NCI-H345 treated with DMSO at 0.1 percent for 48 hours (cell line): ENCODE measurements at regions not wholly inside any gene's neighbourhood (a gene's known extent, or its start where the extent isn't known, plus 50 kb on each side); places are given as distances from the start of the nearest gene placed in this dataset.
"Not testable (repeated sequence)": the region's sequence is repeated elsewhere in the genome, so short reads cannot be mapped to it uniquely, and the experiment has no call there.

Experiments used
- DNase-seq: peaks from one replicate; lab custom pipeline; 2025; ENCODE audit not compliant: unreplicated experiment; lab: John Stamatoyannopoulos, UW

DNA sequence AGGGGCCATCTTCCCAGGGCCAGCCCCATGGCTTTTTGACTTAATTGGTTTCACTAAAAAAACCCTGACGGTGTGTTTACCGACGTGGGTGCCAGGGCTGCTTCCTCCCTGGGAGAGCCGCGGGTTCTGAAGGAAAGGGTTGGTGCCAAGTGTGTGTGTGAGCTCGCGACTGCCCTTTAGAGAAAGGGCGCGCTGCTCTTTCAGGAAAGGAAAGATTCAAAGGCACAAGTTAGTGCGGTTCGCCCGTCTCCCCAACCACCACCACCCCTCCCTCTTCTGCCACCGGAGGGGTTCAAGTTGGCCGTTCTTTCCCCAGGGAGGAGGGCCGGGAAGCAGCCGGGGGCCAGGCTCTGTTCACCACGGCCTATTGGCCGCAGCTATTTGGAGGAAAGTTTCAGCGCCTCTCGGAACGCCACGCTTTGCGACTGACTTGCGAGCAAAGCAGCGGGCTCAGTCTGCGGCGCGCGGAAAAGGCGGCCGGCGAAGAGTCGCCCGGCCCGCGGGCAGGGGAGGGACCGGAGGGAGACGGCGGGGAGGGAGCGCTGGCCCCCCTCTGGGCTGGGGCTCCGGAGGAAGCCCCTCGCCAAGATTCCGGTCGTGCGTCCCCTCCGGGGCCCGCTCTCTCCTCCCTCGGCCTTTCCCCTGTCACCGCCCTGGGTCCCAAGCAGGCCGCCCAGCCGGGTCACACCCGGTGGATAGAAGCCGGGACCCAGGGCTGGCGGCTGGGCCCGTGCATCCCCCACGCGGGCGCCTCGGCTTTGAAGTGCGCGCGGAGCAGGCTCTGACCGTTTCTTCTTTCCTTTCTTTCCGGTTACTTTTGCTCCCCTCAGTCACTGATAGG, 165.9 kb upstream of the PPP1R3A start:
- no peak for DNase-seq

DNA sequence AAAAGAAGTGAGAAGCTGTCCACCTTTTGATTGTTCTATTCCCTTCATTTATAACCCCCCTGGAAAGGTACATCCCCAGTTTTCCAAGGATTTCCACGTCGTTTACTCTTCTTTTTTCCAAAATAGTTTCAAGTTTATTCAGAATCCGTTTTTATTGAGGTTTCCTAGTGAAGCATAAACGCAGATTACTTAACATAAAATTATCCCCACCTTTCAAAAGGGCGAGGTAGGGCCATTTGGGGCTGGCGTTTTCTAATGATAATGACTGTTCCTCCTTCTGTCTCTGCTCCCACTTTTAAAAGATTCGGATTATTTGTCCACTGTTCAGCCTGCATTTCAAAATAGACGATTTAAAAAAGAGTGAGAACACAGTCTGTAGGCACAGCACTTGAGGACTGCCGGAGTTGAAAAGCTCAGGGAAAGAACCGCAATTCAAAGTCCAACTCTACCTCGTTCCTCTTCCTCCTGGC, 165.2 kb upstream of the PPP1R3A start:
- no peak for DNase-seq

DNA sequence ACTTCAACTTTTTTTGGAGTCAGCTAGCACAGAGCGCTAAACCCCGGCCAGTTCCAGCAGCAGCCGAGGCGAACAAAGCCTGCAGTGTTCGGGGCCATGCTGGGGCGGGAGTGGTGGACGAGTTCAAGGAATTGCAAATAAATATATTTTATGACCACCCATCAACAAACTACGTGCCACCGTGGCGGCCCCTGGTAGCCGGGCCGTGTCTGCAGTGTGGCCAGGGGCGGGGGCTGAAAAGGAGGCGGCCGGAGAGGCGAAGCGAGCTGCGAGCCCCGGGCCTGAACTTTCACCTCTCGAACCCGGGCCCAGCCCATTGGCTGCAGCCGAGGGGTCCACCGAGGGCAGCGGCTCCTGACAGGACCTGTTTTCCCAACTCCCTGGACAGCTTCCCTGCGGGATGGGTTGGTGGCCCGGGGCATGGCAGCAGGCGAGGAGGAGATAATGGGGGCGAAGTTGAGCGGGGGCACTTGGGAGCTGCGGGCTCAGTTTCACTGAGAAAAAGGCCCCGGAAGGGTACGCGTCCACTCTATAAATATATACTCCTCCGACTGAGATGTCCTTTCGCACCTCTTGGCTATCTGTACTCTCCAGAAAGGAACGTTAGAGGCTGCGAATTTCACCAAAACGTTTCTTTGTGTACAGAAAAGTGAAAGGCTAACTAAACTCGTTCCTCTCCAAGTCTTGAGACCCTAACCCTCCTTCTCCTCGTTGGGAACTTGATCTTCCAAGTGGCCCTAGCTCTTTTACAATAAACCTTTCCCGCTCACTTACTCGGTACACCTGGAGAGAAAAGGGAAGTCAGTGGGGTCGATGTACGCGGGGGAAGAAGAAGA, 164.6 kb upstream of the PPP1R3A start:
- no peak for DNase-seq

- DNase-seq, result no peak
Measured at GRCh38 chr7:114082642-114083165, 163.9 kb upstream of the PPP1R3A start.

- peak; percentile 36 for DNase-seq
Measured at GRCh38 chr7:114081606-114082425, 163.0 kb upstream of the PPP1R3A start.

DNA sequence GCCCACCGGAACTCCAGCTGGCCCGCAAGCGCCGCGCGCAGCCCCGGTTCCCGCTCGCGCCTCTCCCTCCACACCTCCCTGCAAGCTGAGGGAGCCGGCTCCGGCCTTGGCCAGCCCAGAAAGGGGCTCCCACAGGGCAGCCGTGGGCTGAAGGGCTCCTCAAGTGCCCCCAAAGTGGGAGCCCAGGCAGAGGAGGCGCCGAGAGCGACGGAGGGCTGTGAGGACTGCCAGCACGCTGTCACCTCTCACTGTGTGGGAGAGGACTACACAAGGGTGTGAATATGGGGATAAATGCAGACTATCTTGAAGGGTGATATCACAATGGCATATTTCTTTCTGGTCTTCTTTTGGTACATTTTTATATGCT, 158.3 kb upstream of the PPP1R3A start:
- not testable (repeated sequence) for DNase-seq

GRCh38 chr7:114076392-114077157, 157.8 kb upstream of the PPP1R3A start:
- not testable (repeated sequence) for DNase-seq

- DNase-seq, result no peak
Measured at GRCh38 chr7:114073701-114074100, 154.9 kb upstream of the PPP1R3A start.

DNA sequence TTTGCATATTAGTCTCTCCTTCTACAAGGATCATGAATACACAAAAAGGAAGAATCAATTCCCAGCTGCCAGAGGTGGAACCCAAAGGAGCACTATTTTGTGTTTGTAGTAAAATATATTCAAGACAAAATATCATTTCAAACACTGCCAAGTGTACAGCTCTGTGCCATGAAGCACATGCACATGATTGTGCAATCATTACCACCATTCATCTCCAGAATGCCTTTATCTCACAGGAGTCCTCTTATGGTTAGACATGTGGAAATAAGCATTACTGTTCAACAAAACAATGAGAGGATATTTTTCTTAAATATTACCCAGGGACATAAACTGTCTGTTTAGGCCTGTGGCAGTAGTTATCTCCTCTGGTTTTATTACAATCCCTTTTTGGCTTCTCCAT, 151.4 kb upstream of the PPP1R3A start:
- no peak for DNase-seq

DNA sequence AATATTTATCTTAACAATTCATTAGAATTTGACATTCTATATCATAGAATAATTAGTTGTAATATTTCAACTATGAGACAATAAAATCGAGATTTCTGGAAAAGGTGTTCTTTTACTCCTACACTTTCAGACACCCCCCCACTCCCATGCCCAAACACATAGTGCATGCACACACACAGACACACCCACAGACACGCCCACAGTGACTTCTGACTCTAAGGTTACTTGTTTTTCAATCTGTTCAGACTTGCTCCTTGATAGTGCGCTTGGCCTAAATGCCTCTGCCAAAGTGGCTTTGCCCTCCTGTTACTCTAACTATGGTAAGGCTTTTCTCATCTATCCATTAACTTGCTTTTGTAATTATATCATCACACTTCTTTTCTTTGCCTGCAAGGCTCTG, 144.0 kb upstream of the PPP1R3A start:
- no peak for DNase-seq

GRCh38 chr7:114051871-114052331, 133.1 kb upstream of the PPP1R3A start:
- DNase-seq, result no peak

GRCh38 chr7:114050571-114050970, 131.8 kb upstream of the PPP1R3A start:
- no peak for DNase-seq

DNA sequence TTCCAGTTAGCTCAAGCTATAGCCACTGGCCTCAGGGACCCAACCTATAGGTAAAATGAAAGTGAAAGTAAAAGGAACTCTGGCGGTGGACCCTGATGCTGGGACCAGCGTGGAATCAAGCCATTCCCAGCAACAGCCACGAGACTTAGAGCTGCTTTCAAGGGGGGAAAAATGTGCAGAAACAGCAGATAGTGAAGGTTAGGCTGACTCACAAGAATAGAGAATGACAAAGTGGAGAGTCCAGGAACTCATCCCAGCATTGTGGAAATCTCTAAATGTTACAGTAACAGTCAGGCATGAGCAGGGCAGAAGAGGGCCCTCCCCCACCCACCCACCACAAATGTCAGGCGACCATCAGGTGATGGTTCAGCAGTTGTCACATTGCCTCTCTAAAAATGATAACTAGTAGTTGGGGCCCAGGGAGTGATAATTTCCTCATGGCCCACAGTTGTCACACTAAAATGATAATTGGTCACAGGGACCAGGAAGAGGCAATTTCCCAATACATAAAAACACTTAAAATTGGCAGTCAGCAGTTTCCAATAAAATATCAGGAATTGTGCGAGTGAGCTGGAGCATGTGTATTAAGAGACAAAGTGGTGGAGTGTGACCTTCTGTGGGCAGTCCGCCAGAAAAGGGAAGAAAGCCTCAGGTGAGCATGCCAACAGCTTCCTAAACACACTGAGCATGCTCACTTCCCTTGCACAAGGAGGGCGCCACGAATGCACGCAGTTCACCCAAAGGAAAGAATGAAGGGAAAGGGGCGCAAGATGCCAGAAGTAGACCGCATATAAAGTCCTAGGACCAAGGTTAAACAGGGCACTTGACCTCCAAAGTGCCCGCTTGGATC, 129.8 kb upstream of the PPP1R3A start:
- DNase-seq, result no peak

DNA sequence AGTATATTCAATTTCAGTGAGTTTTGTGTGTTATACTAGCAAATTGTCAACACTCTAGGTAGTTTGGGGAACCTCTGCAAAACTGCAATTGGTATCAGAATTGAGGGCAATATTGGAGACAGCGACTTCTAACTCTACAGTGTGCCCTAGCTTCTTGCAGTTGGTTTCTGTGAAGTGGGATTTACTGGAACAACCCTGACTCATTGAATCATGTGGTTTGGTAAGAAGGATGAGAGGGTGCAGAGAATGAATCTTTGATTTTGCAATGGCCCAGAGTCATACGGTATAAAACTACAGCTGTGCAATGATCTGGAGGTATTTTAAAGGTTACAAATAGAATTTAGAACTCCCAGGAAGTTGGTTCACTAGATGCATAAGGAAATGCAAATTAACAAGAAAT, 129.1 kb upstream of the PPP1R3A start:
- no peak for DNase-seq

DNA sequence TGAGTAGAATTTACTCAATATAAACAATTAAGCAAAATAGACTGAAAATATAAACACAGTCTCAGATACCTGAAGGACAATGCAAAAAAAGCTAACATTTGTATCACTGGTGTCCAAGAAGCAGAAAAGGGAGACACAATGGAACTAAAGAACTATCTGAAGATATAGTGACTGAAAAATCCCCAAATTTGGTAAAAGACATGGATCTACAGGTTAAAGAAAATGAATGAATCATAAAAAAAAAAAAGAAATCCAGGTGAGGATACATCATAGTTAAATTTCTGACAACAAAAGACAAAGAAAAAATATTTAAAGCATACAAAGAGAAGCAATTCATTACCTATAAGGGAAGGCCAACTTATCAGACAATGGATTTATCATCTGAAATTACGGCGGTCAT, 114.7 kb upstream of the PPP1R3A start:
- no peak for DNase-seq

- peak; percentile 67 for DNase-seq
Measured at GRCh38 chr7:114026486-114027089, 107.8 kb upstream of the PPP1R3A start.

DNA sequence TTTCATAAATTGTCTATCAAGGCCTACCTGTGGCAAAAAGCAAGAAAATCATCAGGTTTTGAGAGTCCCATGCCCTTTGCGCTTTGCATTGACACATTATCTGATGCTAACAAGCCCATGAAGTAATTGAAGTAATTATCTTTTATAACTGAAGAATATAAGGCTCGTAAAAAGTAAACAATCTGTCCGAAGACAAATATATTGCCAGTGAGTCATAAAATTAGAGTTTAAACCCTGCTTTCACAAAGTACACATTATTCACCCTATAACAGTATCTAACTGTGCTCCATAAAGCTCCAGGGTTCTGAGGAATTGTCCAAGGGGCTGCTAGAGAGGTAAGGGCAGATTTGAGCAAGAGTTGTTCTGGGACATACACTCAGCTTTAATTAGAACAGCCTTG, 102.3 kb upstream of the PPP1R3A start:
- DNase-seq, result no peak

GRCh38 chr7:114008696-114009095, 89.9 kb upstream of the PPP1R3A start:
- DNase-seq, result no peak

GRCh38 chr7:114007386-114007785, 88.6 kb upstream of the PPP1R3A start:
- no peak for DNase-seq
